A549 (cell line): ENCODE measurements at regions not wholly inside any gene's neighbourhood (a gene's known extent, or its start where the extent isn't known, plus 50 kb on each side); places are given as distances from the start of the nearest gene placed in this dataset.

Experiments
- ATAC-seq, 2 experiments: fragments of 200-7000 bp in 1 of 2; fragments of >200 bp in 1 of 2; cut with Nextera tagmentation in 1 of 2; cut with Tn5 transposase in 1 of 2; 3 replicates each; pipeline versions ENCODE4 v1.8.0 to v1.9.1; 2018 to 2020; ENCODE audit warnings: mild to moderate bottlenecking in 1 of 2, moderate library complexity in 1 of 2
- CTCF ChIA-PET: fragments of 300-600 bp; sonication (Branson Sonifier 250); formaldehyde crosslinking; extraction: SDS; loops from one replicate; lab custom pipeline; 2021; ENCODE audit warnings: antibody characterized with exemption, inconsistent platforms; lab: Yijun Ruan, JAX
- POLR2A ChIA-PET: fragments of 350-600 bp; formaldehyde crosslinking; extraction: SDS; loops from one replicate; lab custom pipeline; 2021; ENCODE audit warnings: antibody characterized with exemption, inconsistent platforms; lab: Yijun Ruan, JAX
- DNase-seq, 2 experiments: peaks; one replicate each; pipeline versions ENCODE4 v3.0.0 to v3.0.0-alpha.2; 2011 to 2016; ENCODE audit warnings: low read depth in 1 of 2, low spot score in 1 of 2
- FAIRE-seq: peaks from 2 replicates; lab custom pipeline; 2011; peaks lifted over from hg19 to GRCh38; lab: Jason Lieb, UNC
- H3K27ac ChIP-seq, 2 experiments: fragments of >200 bp; sonication (Bioruptor Twin); formaldehyde crosslinking; 3 replicates each; pipeline ENCODE4 v1.5.1; 2016 to 2017
- H3K4me1 ChIP-seq: fragments of >200 bp; sonication (Bioruptor Twin); formaldehyde crosslinking; 3 replicates; pipeline ENCODE4 v1.6.1; 2016
- H3K4me2 ChIP-seq: fragments of >200 bp; sonication (Bioruptor Twin); formaldehyde crosslinking; 3 replicates; pipeline ENCODE4 v1.6.1; 2016
- H3K4me3 ChIP-seq: fragments of >200 bp; sonication (Bioruptor Twin); formaldehyde crosslinking; 3 replicates; pipeline ENCODE4 v1.5.1; 2016
- H3K9me3 ChIP-seq: fragments of >200 bp; sonication (Bioruptor Twin); formaldehyde crosslinking; 3 replicates; pipeline ENCODE4 v1.6.1; 2016
- ATOH8 ChIP-seq: fragments of 250-450 bp; sonication (Bioruptor Pico); IDR thresholded peaks from 2 replicates; pipeline ENCODE4 v1.5.0; 2020; ENCODE audit warnings: low read depth, mild to moderate bottlenecking, moderate library complexity
- CBX8 ChIP-seq: fragments of 200-600 bp; sonication (generic); IDR thresholded peaks from 2 replicates; pipeline ENCODE4 v1.6.1; 2016
- ELK1 ChIP-seq: fragments of 150-350 bp; IDR thresholded peaks from 2 replicates; pipeline ENCODE4 v1.6.1; 2014; ENCODE audit warnings: low read depth, mild to moderate bottlenecking, low read length
- HDAC2 ChIP-seq: fragments of 200-600 bp; sonication (generic); IDR thresholded peaks from 2 replicates; pipeline ENCODE4 v1.6.1; 2016
- HOXA7 ChIP-seq: fragments of 250-450 bp; sonication (Bioruptor Pico); IDR thresholded peaks from 2 replicates; pipeline ENCODE4 v1.5.0; 2020; ENCODE audit warnings: mild to moderate bottlenecking, moderate library complexity
- KDM1A ChIP-seq: fragments of 200-600 bp; sonication (generic); IDR thresholded peaks from 2 replicates; pipeline ENCODE4 v1.6.1; 2016; ENCODE audit warnings: low read depth, mild to moderate bottlenecking
- MAFK ChIP-seq: fragments of 450-650 bp; IDR thresholded peaks from 2 replicates; pipeline ENCODE4 v1.6.1; 2014; ENCODE audit not compliant: partially characterized antibody
- MAX ChIP-seq: IDR thresholded peaks from 2 replicates; pipeline ENCODE4 v1.6.1; 2012
- NR3C1 ChIP-seq: fragments of >200 bp; sonication (Bioruptor Twin); formaldehyde crosslinking; IDR thresholded peaks from 3 replicates; pipeline ENCODE4 v1.6.1; 2017
- RAD21 ChIP-seq, 2 experiments: fragments of >200 bp in 1 of 2; sonication (Bioruptor Twin) in 1 of 2; formaldehyde crosslinking in 1 of 2; IDR thresholded peaks in 1 of 2; conservative IDR thresholded peaks in 1 of 2; 2 replicates in 1 of 2; 3 replicates in 1 of 2; pipeline ENCODE4 v1.6.1; 2012 to 2018; ENCODE audit warnings: inconsistent platforms in 1 of 2
- REST ChIP-seq: fragments of 200-600 bp; sonication (generic); IDR thresholded peaks from 2 replicates; pipeline ENCODE4 v1.6.1; 2016; ENCODE audit warnings: antibody characterized with exemption, mild to moderate bottlenecking, moderate library complexity
- SREBF2 ChIP-seq: fragments of 450-650 bp; IDR thresholded peaks from 2 replicates; pipeline ENCODE4 v1.6.1; 2014; ENCODE audit warnings: mild to moderate bottlenecking, moderate library complexity
- TFCP2L1 ChIP-seq: fragments of 250-450 bp; sonication (Bioruptor Pico); IDR thresholded peaks from 2 replicates; pipeline ENCODE4 v1.5.0; 2021; ENCODE audit warnings: mild to moderate bottlenecking
- ZC3H11A ChIP-seq: fragments of 450-650 bp; IDR thresholded peaks from 2 replicates; pipeline ENCODE4 v1.6.1; 2014; ENCODE audit warnings: antibody characterized with exemption, mild to moderate bottlenecking
- ZFP36 ChIP-seq: fragments of 450-650 bp; IDR thresholded peaks from 2 replicates; pipeline ENCODE4 v1.6.1; 2014; ENCODE audit warnings: borderline replicate concordance; ENCODE audit not compliant: partially characterized antibody
- ZNF302 ChIP-seq: fragments of 250-450 bp; sonication (Bioruptor Pico); IDR thresholded peaks from 2 replicates; pipeline ENCODE4 v1.9.0; 2021; ENCODE audit warnings: inconsistent platforms, mild to moderate bottlenecking, moderate library complexity
- WGBS: methylation state at CpG from one replicate; pipeline ENCODE4 v1.1.6; 2017; ENCODE audit errors: missing lambda C conversion rate; 5-methylcytosine and 5-hydroxymethylcytosine counted together

- ChIA-PET CTCF (no interaction called here), POLR2A (no interaction called here)
Observed at GRCh38 chr5:105874316-105874715, 1796.4 kb downstream of the EFNA5 start.

GRCh38 chr5:105872569-105873270, 1798.0 kb downstream of the EFNA5 start:
- 70% methylated on average over 15 of the region's 15 CpGs for WGBS
- FAIRE-seq = no peak
- no peak for ATAC-seq

More at GRCh38 chr5:105874316-105874715, 1796.4 kb downstream of the EFNA5 start:
- no peak for FAIRE-seq
- no peaks in the 10 kb centered on the region for H3K9me3 ChIP-seq
- H3K4me2 ChIP-seq = no peak overlapping the region
- no peak for DNase-seq
- H3K27ac ChIP-seq = no peak overlapping the region
- no peak overlapping the region for H3K4me3 ChIP-seq
- H3K4me1 ChIP-seq = no peaks in the 10 kb centered on the region
- no peak for ATAC-seq
- TF ChIP-seq NR3C1 = no peak
- WGBS = 26% methylated on average over 2 of the region's 2 CpGs

More at GRCh38 chr5:105872569-105873270, 1798.0 kb downstream of the EFNA5 start:
- DNase-seq = no peak
- no peak overlapping the region for H3K4me2 ChIP-seq
- CTCF ChIA-PET = no interaction called here
- no peaks in the 10 kb centered on the region for H3K4me1 ChIP-seq
- POLR2A ChIA-PET = no interaction called here
- no peaks in the 10 kb centered on the region for H3K9me3 ChIP-seq
- H3K4me3 ChIP-seq = no peak overlapping the region
- TF ChIP-seq ZFP36 (no peak), REST (no peak), MAFK (no peak), RAD21 (conservative IDR thresholded peaks at IDR 0.05 in 1 of 2, IDR thresholded peaks at IDR 0.05 in 1 of 2) (no peak), ZNF302 (CRISPR knock-in tag) (no peak), SREBF2 (no peak), ELK1 (no peak), KDM1A (no peak), HDAC2 (no peak), TFCP2L1 (CRISPR knock-in tag) (no peak), CBX8 (no peak), ATOH8 (no peak), NR3C1 (no peak), MAX (no peak), HOXA7 (CRISPR knock-in tag) (no peak), ZC3H11A (no peak)
- H3K27ac ChIP-seq = no peak overlapping the region
